ENCODE measurements at regions not wholly inside any gene's neighbourhood (a gene's known extent, or its start where the extent isn't known, plus 50 kb on each side); places are given as distances from the start of the nearest gene placed in this dataset.

DNA sequence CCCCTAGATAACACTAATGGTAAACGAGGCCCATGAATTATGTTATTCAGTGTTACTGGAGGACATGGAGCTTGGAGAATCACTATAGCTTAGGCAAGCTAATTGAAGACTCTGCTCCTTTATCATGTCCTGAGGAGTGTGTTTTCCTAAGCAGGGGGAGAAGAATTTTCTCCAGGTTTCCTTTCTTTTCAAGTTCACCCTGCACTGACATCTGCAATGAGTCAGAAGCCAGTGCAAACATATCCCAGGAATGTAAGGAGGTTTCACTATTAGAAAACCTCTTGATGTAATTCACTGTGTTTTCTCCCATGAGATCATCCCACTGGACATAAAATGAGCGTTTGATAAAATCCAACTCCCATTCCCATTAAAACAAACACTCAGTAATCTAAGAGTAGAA lies 75.6 kb downstream of the DMRT2 start:
- TF ChIP-seq EZH2phosphoT487 (conservative IDR thresholded peaks at IDR 0.05; ENCODE audit: low read length) (no peak), CTCF (IDR thresholded peaks at IDR 0.05; ENCODE audit: insufficient read depth, low read length, poor library complexity, severe bottlenecking) (no peak)
- no peaks in the 10 kb centered on the region for H3K36me3 ChIP-seq (ENCODE audit: low read length)
- H3K9me3 ChIP-seq (ENCODE audit: insufficient read depth, low read length) = no peaks in the 10 kb centered on the region
- H3K9ac ChIP-seq (ENCODE audit: low read length) = no peak overlapping the region
- no peak overlapping the region for H2AFZ ChIP-seq (ENCODE audit: low read depth, low read length, severe bottlenecking)
- no peaks in the 10 kb centered on the region for H3K79me2 ChIP-seq (ENCODE audit: insufficient read depth, low read length)
- H3K9me2 ChIP-seq (replicated peaks; ENCODE audit: insufficient read depth, low read length) = no peaks in the 10 kb centered on the region
- H3F3A ChIP-seq (ENCODE audit: insufficient read depth) = no peaks in the 10 kb centered on the region
- no peaks in the 10 kb centered on the region for H4K20me1 ChIP-seq (ENCODE audit: low read depth, low read length)
- 0 out of 2 replicates have a peak, but pooled peaks cover 2% of the 10 kb centered on the region for H3K27me3 ChIP-seq (ENCODE audit: low read length)
- H3K4me2 ChIP-seq (ENCODE audit: low read depth, low read length, poor library complexity, severe bottlenecking) = no peak overlapping the region
- H3K4me3 ChIP-seq (ENCODE audit: insufficient read depth, low read length, poor library complexity, severe bottlenecking) = no peak overlapping the region
- no peak overlapping the region for H3K27ac ChIP-seq (ENCODE audit: low read depth, low read length)

DNA sequence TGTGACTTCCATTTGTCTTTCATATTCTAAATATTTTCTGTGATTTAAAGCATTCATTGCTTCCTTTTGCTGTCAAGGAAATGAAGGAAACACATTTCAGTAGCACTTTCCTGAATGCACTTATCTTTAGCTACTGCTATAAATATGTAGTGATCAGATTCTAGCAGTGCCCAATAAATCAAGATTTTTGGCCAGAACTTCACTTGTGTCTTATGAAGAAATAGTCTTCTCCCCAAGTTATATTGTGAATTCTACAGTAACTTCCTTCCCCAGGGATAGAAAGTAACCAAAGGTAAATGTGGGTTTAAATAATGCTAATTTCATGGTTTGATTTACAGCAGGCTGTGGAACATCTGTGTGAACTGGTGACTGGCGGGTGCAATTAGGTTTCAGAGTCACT lies 77.9 kb downstream of the DMRT2 start:
- no peaks in the 10 kb centered on the region for H3K9me3 ChIP-seq (ENCODE audit: insufficient read depth, low read length)
- no peaks in the 10 kb centered on the region for H3K36me3 ChIP-seq (ENCODE audit: low read length)
- TF ChIP-seq EZH2phosphoT487 (conservative IDR thresholded peaks at IDR 0.05; ENCODE audit: low read length) (no peak), CTCF (IDR thresholded peaks at IDR 0.05; ENCODE audit: insufficient read depth, low read length, poor library complexity, severe bottlenecking) (no peak)
- H3K9me2 ChIP-seq (replicated peaks; ENCODE audit: insufficient read depth, low read length) = no peaks in the 10 kb centered on the region
- H2AFZ ChIP-seq (ENCODE audit: low read depth, low read length, severe bottlenecking) = no peak overlapping the region
- 0 out of 2 replicates have a peak, but pooled peaks cover 2% of the 10 kb centered on the region for H3K27me3 ChIP-seq (ENCODE audit: low read length)
- H3K79me2 ChIP-seq (ENCODE audit: insufficient read depth, low read length) = no peaks in the 10 kb centered on the region
- no peaks in the 10 kb centered on the region for H4K20me1 ChIP-seq (ENCODE audit: low read depth, low read length)
- no peak overlapping the region for H3K27ac ChIP-seq (ENCODE audit: low read depth, low read length)
- no peak overlapping the region for H3K4me3 ChIP-seq (ENCODE audit: insufficient read depth, low read length, poor library complexity, severe bottlenecking)
- H3K9ac ChIP-seq (ENCODE audit: low read length) = no peak overlapping the region
- no peak overlapping the region for H3K4me2 ChIP-seq (ENCODE audit: low read depth, low read length, poor library complexity, severe bottlenecking)
- no peaks in the 10 kb centered on the region for H3F3A ChIP-seq (ENCODE audit: insufficient read depth)

- Histone ChIP-seq H4K20me1 (ENCODE audit: low read depth, low read length) (no peaks in the 10 kb centered on the region), H3K36me3 (ENCODE audit: low read length) (no peaks in the 10 kb centered on the region), H3K4me2 (ENCODE audit: low read depth, low read length, poor library complexity, severe bottlenecking) (no peak overlapping the region), H3K9me2 (replicated peaks; ENCODE audit: insufficient read depth, low read length) (no peaks in the 10 kb centered on the region), H3K79me2 (ENCODE audit: insufficient read depth, low read length) (no peaks in the 10 kb centered on the region), H2AFZ (ENCODE audit: low read depth, low read length, severe bottlenecking) (no peak overlapping the region), H3K9ac (ENCODE audit: low read length) (no peak overlapping the region), H3K4me3 (ENCODE audit: insufficient read depth, low read length, poor library complexity, severe bottlenecking) (no peak overlapping the region), H3F3A (ENCODE audit: insufficient read depth) (no peaks in the 10 kb centered on the region), H3K27me3 (ENCODE audit: low read length) (0 out of 2 replicates have a peak, but pooled peaks cover 2% of the 10 kb centered on the region), H3K9me3 (ENCODE audit: insufficient read depth, low read length) (no peaks in the 10 kb centered on the region), H3K27ac (ENCODE audit: low read depth, low read length) (no peak overlapping the region)
- TF ChIP-seq CTCF (IDR thresholded peaks at IDR 0.05; ENCODE audit: insufficient read depth, low read length, poor library complexity, severe bottlenecking) = no peak
- TF ChIP-seq EZH2phosphoT487 (conservative IDR thresholded peaks at IDR 0.05; ENCODE audit: low read length) = no peak
Measured at GRCh38 chr9:1129382-1129781, 79.2 kb downstream of the DMRT2 start.
